D341Med (cell line): ENCODE measurements at regions not wholly inside any gene's neighbourhood (a gene's known extent, or its start where the extent isn't known, plus 50 kb on each side); places are given as distances from the start of the nearest gene placed in this dataset.
"Not testable (repeated sequence)": the region's sequence is repeated elsewhere in the genome, so short reads cannot be mapped to it uniquely, and the experiment has no call there.

Source experiments
- DNase-seq: peaks from one replicate; pipeline ENCODE4 v3.0.0; 2012; ENCODE audit warnings: low spot score

- DNase-seq: no peak
These were observed 822.4 kb downstream of the FAT4 start for GRCh38 chr4:126136922-126137781.

GRCh38 chr4:126137782-126138170 lies 823.0 kb downstream of the FAT4 start:
- DNase-seq: no peak

GRCh38 chr4:126144543-126145237 lies 829.9 kb downstream of the FAT4 start:
- no peak for DNase-seq

- no peak for DNase-seq
These were observed 853.7 kb downstream of the FAT4 start for GRCh38 chr4:126168484-126168883.

- DNase-seq: no peak
These were observed 857.4 kb downstream of the FAT4 start for GRCh38 chr4:126172126-126172525.

GRCh38 chr4:126174627-126175026 lies 859.9 kb downstream of the FAT4 start:
- DNase-seq: no peak

- no peak for DNase-seq
These were observed 865.9 kb downstream of the FAT4 start for GRCh38 chr4:126180642-126181041.

- no peak for DNase-seq
These were observed 867.6 kb downstream of the FAT4 start for GRCh38 chr4:126182336-126182735.

- DNase-seq: no peak
These were observed 868.0 kb downstream of the FAT4 start for GRCh38 chr4:126182786-126183185.

- no peak for DNase-seq
These were observed 868.5 kb downstream of the FAT4 start for GRCh38 chr4:126183206-126183605.

GRCh38 chr4:126191536-126191935 lies 876.8 kb downstream of the FAT4 start:
- no peak for DNase-seq

GRCh38 chr4:126192506-126192905 lies 877.8 kb downstream of the FAT4 start:
- DNase-seq: no peak

GRCh38 chr4:126201251-126202138 lies 886.7 kb downstream of the FAT4 start:
- DNase-seq: not testable (repeated sequence)

- DNase-seq: no peak
These were observed 887.5 kb downstream of the FAT4 start for GRCh38 chr4:126202226-126202625.

- DNase-seq: no peak
These were observed 893.2 kb downstream of the FAT4 start for GRCh38 chr4:126207910-126208309.

- no peak for DNase-seq
These were observed 894.4 kb downstream of the FAT4 start for GRCh38 chr4:126209147-126209546.

GRCh38 chr4:126213996-126214395 lies 899.2 kb downstream of the FAT4 start:
- no peak for DNase-seq

GRCh38 chr4:126215759-126216158 lies 901.0 kb downstream of the FAT4 start:
- DNase-seq: no peak

- DNase-seq: no peak
These were observed 901.9 kb downstream of the FAT4 start for GRCh38 chr4:126216611-126217010.

GRCh38 chr4:126221282-126221681 lies 906.5 kb downstream of the FAT4 start:
- DNase-seq: no peak

- no peak for DNase-seq
These were observed 907.1 kb downstream of the FAT4 start for GRCh38 chr4:126221717-126222340.
